GM18858 (cell line): ENCODE measurements at regions not wholly inside any gene's neighbourhood (a gene's known extent, or its start where the extent isn't known, plus 50 kb on each side); places are given as distances from the start of the nearest gene placed in this dataset.

ENCODE experiments used
- ATAC-seq: cut with Tn5 transposase; IDR thresholded peaks from one replicate; pipeline ENCODE4 v1.9.1; 2021; ENCODE audit not compliant: unreplicated experiment

DNA sequence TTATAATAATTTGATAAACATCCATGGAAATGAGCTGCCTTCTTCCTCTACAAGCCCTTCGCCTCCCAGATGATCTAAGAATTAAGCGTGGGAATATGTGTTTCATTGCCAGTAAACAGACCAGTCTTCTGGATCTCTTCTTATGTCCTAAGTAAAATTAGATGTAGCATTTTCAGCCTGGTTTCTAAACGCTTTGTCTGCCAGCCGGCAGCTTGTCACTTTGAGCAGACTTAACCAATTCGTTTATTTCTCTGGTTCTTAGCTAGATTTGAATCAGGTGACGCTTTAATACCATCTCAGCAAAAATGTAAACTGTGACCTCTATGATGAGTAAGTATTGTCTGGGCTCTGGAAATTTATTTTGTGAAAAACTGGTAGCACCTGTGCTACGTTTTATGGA, 380.6 kb upstream of the NUDT12 start:
- ATAC-seq = no peak

DNA sequence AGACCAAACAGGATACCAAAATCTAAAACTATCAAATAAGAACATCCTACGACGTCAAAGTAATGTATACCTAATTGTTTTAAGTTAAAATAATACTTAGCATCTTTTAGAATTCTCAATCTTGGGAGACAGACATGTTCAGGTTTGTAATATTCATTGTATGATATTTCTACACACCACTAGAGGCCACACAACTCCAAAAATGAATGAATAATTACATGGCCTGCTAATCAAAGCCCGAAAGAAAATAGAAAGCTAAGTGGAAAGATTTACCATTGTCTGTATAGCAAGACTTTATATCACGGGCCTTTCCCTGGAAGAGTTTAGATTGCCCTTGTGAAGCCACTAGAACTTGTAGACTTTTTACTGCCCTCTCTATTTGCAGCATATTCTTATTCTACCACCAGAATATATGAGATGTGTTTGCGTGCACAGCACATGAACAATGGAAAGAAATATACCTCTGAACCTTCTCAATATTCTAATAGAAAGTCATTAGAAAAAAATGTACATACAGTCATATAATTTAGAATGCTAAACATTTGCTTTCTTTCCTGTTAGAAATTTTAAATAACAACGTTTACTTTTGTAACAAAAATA, 380.1 kb upstream of the NUDT12 start:
- no peak for ATAC-seq

DNA sequence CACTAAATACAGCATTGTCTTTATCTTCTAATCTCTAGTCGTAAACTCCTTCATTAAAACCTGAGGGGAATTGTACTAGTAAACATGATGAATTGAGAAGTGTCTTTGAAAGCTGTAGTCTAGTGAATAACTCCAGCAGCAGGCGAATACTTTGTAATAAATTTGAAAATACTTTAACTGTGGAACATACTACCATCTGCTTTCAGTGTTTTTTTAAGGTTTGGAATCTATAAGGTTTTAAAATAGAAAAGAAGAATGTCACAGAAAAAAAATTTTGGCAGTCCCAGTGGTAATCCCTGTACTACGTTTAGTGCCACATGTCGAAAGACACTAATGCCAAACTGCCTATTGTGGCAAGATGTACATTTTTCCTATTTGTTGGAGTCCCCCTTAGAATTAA, 379.0 kb upstream of the NUDT12 start:
- ATAC-seq = no peak

- ATAC-seq = no peak
Measured at GRCh38 chr5:103938146-103938695, 375.6 kb upstream of the NUDT12 start.

GRCh38 chr5:103929338-103930013, 366.9 kb upstream of the NUDT12 start:
- no peak for ATAC-seq

- no peak for ATAC-seq
Measured at GRCh38 chr5:103927739-103928138, 365.1 kb upstream of the NUDT12 start.

GRCh38 chr5:103923616-103924168, 361.1 kb upstream of the NUDT12 start:
- no peak for ATAC-seq

GRCh38 chr5:103919506-103919905, 356.9 kb upstream of the NUDT12 start:
- no peak for ATAC-seq

DNA sequence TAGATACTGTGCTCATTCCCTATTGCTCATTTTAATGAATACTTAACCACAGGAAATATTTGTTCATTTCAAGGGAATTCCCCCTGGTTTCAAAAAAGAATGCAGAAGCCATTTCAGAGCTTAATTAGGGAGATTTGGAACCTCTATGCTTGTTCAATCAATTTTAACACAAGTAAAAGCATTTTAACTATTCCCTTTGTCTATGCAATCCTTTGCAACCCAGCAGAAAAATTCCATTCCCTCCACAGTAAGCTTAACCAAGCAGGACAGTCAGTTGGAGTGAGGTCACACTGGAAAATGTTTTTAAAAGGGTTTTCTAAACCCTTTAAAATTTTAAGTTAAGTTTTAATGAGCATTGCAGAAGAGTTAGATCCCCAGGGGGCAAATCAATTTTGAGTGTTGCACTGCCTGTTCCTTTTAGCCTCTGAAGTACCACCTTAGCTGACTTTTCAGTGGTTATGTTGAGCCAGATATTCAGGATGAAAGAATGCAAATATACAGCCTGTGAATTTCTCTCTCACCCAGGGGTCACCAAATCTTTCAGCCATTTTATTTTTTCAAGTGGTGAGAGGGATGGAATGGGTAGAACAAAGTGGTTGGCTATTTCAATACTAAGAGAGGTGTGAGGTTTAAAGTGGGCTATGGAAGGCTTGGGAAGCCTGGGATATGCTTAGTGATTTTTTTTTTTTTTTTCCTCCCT, 356.2 kb upstream of the NUDT12 start:
- no peak for ATAC-seq

DNA sequence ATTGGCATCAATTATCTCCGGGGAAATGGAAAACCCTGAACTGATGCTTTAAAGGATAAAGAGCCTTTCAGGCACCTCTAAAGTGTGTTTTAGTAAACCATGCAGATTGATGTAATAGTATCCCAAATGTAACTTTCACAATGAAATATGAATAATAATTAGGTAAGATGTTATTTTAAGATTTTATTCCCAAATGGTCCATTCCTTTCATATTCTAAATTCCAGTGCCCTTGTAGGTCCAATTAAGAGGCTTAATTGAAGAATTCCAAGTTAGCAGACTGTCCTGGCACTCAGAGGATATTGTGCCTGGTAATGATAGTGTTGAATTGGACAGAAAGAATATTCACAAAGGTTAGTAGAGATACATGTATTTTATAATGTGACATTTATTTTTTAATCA, 352.5 kb upstream of the NUDT12 start:
- ATAC-seq = no peak

GRCh38 chr5:103910786-103911185, 348.2 kb upstream of the NUDT12 start:
- ATAC-seq = no peak

GRCh38 chr5:103910011-103910410, 347.4 kb upstream of the NUDT12 start:
- no peak for ATAC-seq

- no peak for ATAC-seq
Measured at GRCh38 chr5:103909391-103909790, 346.8 kb upstream of the NUDT12 start.

DNA sequence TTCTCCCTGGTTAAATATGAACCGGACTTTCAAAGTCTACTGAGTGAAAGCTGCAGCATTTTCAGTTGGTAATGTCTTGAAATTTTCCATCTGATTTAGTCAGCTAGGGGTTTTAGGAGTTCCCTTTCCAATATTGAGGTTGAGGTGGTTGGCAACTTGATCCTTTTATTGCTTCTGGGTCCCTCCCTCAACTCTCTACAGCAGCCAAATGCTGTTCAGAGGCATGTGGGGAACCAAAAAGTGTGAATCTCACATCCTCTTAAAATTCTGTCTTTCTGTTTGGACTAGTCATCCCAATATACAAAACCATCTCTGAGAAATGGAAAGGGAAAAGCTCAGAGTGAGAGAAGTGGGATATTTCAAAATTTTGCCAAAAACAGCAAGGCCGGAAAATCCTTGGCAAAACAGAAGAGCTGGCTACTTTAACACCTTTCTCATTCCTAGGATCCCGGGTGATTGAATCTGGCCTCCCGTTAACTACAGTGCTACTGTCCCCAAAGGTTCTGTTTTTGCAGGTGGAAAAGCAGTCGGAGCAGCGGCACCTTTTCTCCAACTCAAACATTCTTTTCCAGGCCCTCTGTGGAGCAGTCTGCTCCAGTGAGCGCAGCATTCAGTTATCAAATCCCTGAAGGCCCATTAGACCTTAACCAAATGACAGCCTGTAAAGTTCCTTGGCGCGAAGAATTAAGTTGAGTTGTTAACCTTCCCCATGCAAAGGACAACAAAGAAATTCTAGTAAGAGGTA, 345.9 kb upstream of the NUDT12 start:
- ATAC-seq = no peak

- no peak for ATAC-seq
Measured at GRCh38 chr5:103907001-103907400, 344.4 kb upstream of the NUDT12 start.

DNA sequence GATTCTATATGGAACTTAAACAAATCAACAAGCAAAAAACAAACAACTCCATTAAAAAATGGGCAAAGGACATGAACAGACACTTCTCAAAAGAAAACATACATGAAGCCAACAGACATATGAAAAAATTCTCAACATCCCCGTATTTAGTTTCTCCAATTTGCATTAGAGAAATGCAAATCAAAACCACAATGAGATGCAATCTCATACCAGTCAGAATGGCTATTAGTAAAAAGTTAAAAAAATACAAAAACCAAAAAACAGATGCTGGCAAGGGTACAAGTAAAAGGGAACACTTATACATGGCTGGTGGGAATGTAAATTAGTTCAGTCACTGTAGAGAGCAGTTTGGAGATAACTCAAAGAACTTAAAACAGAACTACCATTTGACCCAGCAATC, 342.1 kb upstream of the NUDT12 start:
- peak; percentile 43 for ATAC-seq

- ATAC-seq = no peak
Measured at GRCh38 chr5:103902893-103903292, 340.3 kb upstream of the NUDT12 start.

DNA sequence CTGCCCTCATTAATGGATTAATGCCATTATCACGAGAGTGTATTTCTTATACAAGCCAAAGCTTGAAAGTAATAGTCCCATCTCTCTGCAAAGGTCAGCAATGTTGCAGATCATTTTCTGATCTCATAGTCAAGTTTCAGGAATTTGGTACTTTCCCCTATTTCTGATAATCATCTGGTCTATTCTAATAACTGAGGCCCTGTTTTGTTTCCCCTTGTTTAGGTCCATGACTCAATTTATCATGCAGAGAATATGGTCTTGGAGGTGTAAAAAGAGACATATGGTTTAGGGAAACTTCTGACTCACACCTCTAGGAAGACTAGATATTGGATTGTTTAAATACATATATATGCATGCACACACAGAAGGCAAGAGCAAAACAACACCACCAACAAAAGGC, 339.3 kb upstream of the NUDT12 start:
- no peak for ATAC-seq

GRCh38 chr5:103896593-103896992, 334.0 kb upstream of the NUDT12 start:
- no peak for ATAC-seq

DNA sequence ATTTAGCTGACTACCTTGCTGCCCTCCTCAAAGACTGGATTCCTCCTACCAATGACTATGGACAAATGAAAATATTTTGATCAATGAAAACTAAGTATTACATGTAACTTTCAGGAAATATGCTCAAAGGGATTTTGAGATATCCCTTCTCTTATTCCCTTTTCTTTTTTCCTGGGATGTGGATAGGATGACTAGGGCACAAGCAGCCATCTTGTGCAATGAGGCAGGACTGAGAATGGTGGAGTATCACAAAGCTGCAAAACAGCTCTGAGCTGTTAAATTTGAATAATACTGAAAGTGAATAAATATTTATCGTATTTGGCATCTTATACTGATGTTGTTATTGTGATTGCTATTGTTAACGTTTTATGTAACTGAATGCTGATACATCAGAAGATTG, 333.1 kb upstream of the NUDT12 start:
- no peak for ATAC-seq

DNA sequence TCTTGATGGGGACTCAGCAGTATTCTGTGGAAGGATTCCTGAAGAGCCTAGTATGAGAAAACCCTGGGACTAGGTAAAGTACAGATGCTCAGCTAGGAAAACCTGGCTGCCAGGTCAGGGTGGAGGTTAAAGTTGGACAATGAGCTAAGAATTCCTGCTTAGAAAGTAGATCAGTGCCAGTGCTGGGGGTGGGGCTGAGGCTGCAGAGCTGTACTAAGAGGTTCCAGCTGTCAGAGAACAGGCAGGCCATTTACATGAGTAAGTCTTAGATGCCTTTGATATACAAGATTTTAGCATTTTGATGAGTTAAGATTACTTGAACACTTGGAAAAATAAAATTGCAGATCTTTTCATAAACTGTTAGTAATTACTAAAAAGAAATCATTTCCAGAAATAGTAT, 332.3 kb upstream of the NUDT12 start:
- no peak for ATAC-seq
